Fibroblast of lung (primary cell): ENCODE measurements at regions not wholly inside any gene's neighbourhood (a gene's known extent, or its start where the extent isn't known, plus 50 kb on each side); places are given as distances from the start of the nearest gene placed in this dataset.

Experiments used
- EZH2 ChIP-seq: IDR thresholded peaks from 2 replicates; pipeline ENCODE4 v1.5.1; 2012; ENCODE audit warnings: low read length, control low read depth, mild to moderate bottlenecking; ENCODE audit errors: missing control alignments
- TF ChIP-seq, protein P1 (sequence below), 2 donors: IDR thresholded peaks in 1 of 2; conservative IDR thresholded peaks in 1 of 2; 1 replicate in 1 of 2; 2 replicates in 1 of 2; pipeline ENCODE4 v1.5.1; 2011 to 2012; ENCODE audit warnings: low read length in 2 of 2, control low read depth in 1 of 2, inconsistent platforms in 1 of 2, low read depth in 1 of 2, mild to moderate bottlenecking in 1 of 2

DNA sequence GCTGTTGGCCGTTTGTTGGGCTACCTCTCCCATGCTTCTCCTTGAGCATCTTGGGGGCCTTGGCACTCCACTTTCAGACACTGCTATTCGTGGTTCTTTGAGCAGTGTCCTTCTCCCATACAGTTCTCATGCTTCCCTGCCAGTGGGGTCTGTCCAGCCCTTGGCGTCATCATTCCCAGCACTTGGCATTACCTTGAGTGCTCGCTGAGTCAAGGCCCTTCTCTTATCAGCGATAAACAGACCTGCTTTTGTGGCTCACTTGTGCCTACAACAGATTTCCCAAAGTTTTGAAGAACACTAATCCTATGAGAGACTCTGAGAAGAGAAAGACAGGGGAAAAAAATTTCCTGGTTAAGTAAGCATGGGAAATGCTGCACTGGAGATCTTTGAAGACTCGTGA, 85.3 kb downstream of the NOC3L start:
- TF ChIP-seq, protein P1, sequence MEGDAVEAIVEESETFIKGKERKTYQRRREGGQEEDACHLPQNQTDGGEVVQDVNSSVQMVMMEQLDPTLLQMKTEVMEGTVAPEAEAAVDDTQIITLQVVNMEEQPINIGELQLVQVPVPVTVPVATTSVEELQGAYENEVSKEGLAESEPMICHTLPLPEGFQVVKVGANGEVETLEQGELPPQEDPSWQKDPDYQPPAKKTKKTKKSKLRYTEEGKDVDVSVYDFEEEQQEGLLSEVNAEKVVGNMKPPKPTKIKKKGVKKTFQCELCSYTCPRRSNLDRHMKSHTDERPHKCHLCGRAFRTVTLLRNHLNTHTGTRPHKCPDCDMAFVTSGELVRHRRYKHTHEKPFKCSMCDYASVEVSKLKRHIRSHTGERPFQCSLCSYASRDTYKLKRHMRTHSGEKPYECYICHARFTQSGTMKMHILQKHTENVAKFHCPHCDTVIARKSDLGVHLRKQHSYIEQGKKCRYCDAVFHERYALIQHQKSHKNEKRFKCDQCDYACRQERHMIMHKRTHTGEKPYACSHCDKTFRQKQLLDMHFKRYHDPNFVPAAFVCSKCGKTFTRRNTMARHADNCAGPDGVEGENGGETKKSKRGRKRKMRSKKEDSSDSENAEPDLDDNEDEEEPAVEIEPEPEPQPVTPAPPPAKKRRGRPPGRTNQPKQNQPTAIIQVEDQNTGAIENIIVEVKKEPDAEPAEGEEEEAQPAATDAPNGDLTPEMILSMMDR (conservative IDR thresholded peaks at IDR 0.05 in 1 of 2, IDR thresholded peaks at IDR 0.05 in 1 of 2; ENCODE audit: low read depth in 1 of 2, low read length in 2 of 2), result no peak
- TF ChIP-seq EZH2, result no peak
